NCI-H1417 treated with DMSO at 0.1 percent for 48 hours (cell line): ENCODE measurements at regions not wholly inside any gene's neighbourhood (a gene's known extent, or its start where the extent isn't known, plus 50 kb on each side); places are given as distances from the start of the nearest gene placed in this dataset.

Source experiments
- DNase-seq: peaks from one replicate; lab custom pipeline; 2025; lab: John Stamatoyannopoulos, UW

- no peak for DNase-seq
Observed at GRCh38 chr2:47236503-47237215, 60.3 kb upstream of the CALM2 start.

- no peak for DNase-seq
Observed at GRCh38 chr2:47235132-47235531, 58.8 kb upstream of the CALM2 start.

- no peak for DNase-seq
Observed at GRCh38 chr2:47234456-47234855, 58.1 kb upstream of the CALM2 start.

DNA sequence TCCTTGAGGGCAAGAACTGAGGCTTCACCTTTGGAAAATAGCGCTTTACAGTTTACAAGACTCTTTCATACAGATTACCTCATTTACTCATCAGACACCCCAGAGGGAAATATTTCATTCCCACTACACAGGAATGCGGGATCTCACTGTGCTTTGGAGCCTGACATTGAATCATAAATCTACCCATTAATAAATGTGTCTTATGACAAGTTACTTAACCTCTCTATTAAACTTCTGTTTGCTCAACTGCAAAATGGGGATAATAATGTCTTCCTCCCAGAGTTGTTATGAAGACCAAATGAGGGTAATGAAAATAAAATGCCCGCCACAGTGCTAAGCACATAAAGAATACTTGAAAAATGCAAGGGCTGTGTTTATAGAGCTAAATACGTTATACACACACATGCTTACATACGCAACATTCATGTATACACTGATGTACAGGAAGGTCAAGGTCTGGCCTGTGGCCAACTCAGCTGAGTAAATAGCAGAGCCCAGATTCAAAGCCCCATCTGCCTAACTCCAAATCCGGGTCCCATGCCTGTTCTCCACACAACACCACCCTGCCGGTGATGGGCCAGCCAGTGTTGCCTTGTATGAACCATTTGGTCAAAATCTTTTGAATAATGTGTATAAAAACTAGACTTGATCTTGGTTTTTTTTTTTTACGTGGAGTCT is 56.6 kb upstream of the CALM2 start:
- peak; percentile 65 for DNase-seq

GRCh38 chr2:47230418-47230817 is 54.1 kb upstream of the CALM2 start:
- DNase-seq: no peak

DNA sequence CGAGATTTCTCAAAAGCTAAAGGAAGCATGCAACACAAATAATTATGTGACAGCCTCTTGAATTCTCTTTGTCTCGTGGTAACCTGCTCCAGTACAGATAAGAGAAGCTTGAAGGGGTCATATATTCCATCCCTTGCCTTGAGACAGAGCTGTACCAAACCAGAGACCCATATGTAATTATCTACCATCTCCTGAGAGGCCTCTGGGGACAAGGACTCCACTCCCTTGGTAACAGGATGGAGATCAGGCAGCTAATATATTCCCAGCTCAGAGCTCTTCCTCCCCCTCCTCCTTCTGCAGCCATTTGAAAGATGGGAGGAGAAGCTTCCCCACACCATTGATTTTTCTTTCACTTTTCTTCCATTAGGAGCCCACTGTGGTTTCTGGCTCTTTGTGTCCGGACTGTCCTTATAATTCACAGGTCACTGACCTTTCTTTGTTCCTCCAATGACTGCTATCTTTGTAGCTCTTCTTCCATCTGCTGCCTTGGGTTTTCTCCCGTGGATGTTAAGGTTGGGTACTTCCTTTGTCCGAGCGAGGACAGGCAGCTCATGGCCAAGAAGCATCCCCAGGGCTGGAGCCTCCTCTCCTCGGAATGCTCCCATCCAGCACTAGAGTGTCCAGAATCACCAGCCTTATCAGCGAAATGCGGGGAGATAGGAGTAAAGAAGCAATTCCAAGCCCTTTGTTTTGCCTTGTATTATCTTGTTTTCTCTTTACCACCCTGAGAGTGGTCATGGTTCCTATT is 51.4 kb upstream of the CALM2 start:
- DNase-seq: peak; percentile 18

- no peak for DNase-seq
Observed at GRCh38 chr2:47226923-47227220, 50.6 kb upstream of the CALM2 start.

GRCh38 chr2:47226132-47226922 is 50.0 kb upstream of the CALM2 start:
- peak; percentile 97 for DNase-seq
